DND-41 (cell line): ENCODE measurements at regions not wholly inside any gene's neighbourhood (a gene's known extent, or its start where the extent isn't known, plus 50 kb on each side); places are given as distances from the start of the nearest gene placed in this dataset.

Experiments used
- EZH2 ChIP-seq: IDR thresholded peaks from 3 replicates; pipeline ENCODE4 v1.6.1; 2012; ENCODE audit warnings: borderline replicate concordance, low read depth, mild to moderate bottlenecking, moderate library complexity, low read length, inconsistent platforms; ENCODE audit not compliant: severe bottlenecking
- TF ChIP-seq, protein P1 (sequence below): IDR thresholded peaks from 2 replicates; pipeline ENCODE4 v1.5.1; 2012; ENCODE audit warnings: borderline replicate concordance, low read length, moderate library complexity, mild to moderate bottlenecking; ENCODE audit not compliant: poor library complexity, severe bottlenecking; ENCODE audit errors: extremely low read depth

DNA sequence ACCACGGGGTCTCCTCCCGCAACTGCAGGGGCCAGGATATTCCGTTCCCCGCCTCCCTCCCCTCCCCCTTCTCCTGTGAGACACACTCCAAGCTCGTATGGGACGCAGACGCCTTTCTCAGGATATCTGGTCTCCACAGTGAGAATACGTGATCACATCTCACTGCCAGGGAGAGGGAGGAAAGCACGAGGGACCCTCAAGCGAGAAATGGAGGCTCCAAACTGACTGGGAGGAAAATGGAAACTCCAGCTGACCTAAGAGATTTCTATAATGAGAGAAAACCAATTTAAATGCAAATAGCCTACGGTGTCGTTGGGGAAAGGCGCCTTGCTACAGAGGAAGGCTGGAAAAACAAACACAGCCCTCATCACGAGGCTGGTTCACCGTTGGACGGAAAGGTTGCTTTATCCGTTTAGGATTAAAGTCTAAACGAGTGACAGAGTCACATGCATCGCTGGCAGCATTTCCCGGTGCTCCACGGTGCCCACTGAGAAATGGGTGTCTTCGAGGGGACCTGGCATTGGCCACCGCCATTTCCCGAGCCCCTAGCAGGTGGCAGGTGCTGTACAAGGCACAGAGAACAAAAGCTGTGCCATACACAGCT lies 116.9 kb upstream of the CPEB4 start:
- TF ChIP-seq, protein P1, sequence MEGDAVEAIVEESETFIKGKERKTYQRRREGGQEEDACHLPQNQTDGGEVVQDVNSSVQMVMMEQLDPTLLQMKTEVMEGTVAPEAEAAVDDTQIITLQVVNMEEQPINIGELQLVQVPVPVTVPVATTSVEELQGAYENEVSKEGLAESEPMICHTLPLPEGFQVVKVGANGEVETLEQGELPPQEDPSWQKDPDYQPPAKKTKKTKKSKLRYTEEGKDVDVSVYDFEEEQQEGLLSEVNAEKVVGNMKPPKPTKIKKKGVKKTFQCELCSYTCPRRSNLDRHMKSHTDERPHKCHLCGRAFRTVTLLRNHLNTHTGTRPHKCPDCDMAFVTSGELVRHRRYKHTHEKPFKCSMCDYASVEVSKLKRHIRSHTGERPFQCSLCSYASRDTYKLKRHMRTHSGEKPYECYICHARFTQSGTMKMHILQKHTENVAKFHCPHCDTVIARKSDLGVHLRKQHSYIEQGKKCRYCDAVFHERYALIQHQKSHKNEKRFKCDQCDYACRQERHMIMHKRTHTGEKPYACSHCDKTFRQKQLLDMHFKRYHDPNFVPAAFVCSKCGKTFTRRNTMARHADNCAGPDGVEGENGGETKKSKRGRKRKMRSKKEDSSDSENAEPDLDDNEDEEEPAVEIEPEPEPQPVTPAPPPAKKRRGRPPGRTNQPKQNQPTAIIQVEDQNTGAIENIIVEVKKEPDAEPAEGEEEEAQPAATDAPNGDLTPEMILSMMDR: no peak
- TF ChIP-seq EZH2: no peak
